Sigmoid colon (tissue), 3 donors: ENCODE measurements at regions not wholly inside any gene's neighbourhood (a gene's known extent, or its start where the extent isn't known, plus 50 kb on each side); places are given as distances from the start of the nearest gene placed in this dataset.

ENCODE experiments used
- POLR2A ChIP-seq, 2 donors: fragments of 450-650 bp; IDR thresholded peaks; one replicate each; pipeline ENCODE4 v1.6.1; 2016; ENCODE audit warnings: antibody characterized with exemption in 2 of 2, mild to moderate bottlenecking in 2 of 2, moderate library complexity in 2 of 2
- TF ChIP-seq, protein P1 (sequence below), 4 experiments: fragments of 450-650 bp in 3 of 4; fragments of 200-600 bp in 1 of 4; IDR thresholded peaks; one replicate each; pipeline ENCODE4 v1.5.1; 2016 to 2019; ENCODE audit warnings: antibody characterized with exemption in 4 of 4, mild to moderate bottlenecking in 3 of 4, moderate library complexity in 2 of 4

DNA sequence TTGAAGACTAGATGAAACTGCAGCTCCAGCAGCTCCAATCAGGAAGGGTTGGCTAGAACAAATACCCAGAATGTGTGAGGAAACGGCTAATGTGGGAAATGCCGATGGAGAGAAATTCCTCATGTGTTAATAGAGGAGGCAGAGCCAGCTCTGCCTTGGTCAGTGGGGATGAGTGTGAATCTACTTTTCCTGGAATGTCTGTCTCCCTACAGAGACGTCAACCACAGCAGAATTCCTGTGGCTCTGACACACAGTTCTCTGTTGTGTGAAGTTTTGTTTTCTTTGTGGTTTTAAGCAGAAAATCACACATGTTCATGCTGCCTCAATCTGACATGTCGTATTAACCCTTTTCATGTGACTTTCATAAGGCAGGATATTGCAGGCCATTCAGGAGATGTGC, 476.6 kb upstream of the WWC1 start:
- no peak for TF ChIP-seq POLR2A (IDR thresholded peaks at IDR 0.05)
- TF ChIP-seq, protein P1, sequence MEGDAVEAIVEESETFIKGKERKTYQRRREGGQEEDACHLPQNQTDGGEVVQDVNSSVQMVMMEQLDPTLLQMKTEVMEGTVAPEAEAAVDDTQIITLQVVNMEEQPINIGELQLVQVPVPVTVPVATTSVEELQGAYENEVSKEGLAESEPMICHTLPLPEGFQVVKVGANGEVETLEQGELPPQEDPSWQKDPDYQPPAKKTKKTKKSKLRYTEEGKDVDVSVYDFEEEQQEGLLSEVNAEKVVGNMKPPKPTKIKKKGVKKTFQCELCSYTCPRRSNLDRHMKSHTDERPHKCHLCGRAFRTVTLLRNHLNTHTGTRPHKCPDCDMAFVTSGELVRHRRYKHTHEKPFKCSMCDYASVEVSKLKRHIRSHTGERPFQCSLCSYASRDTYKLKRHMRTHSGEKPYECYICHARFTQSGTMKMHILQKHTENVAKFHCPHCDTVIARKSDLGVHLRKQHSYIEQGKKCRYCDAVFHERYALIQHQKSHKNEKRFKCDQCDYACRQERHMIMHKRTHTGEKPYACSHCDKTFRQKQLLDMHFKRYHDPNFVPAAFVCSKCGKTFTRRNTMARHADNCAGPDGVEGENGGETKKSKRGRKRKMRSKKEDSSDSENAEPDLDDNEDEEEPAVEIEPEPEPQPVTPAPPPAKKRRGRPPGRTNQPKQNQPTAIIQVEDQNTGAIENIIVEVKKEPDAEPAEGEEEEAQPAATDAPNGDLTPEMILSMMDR (IDR thresholded peaks at IDR 0.05), result no peak
